NCI-H82 treated with DMSO at 0.1 percent for 48 hours (cell line): ENCODE measurements at regions not wholly inside any gene's neighbourhood (a gene's known extent, or its start where the extent isn't known, plus 50 kb on each side); places are given as distances from the start of the nearest gene placed in this dataset.

Source experiments
- DNase-seq: peaks from one replicate; lab custom pipeline; 2025; ENCODE audit not compliant: unreplicated experiment; lab: John Stamatoyannopoulos, UW

- DNase-seq: no peak
Measured at GRCh38 chrX:39950018-39950688, 147.6 kb downstream of the BCOR start.

- no peak for DNase-seq
Measured at GRCh38 chrX:39952989-39953388, 144.8 kb downstream of the BCOR start.

- no peak for DNase-seq
Measured at GRCh38 chrX:39953879-39954278, 143.9 kb downstream of the BCOR start.

GRCh38 chrX:39954851-39955250, 142.9 kb downstream of the BCOR start:
- DNase-seq: no peak

GRCh38 chrX:39955625-39956024, 142.1 kb downstream of the BCOR start:
- DNase-seq: no peak

GRCh38 chrX:39956803-39957394, 140.9 kb downstream of the BCOR start:
- no peak for DNase-seq

- DNase-seq: no peak
Measured at GRCh38 chrX:39957816-39958566, 139.8 kb downstream of the BCOR start.

GRCh38 chrX:39958850-39959249, 138.9 kb downstream of the BCOR start:
- DNase-seq: no peak

GRCh38 chrX:39960219-39960618, 137.5 kb downstream of the BCOR start:
- DNase-seq: no peak

GRCh38 chrX:39961441-39961840, 136.3 kb downstream of the BCOR start:
- DNase-seq: no peak

GRCh38 chrX:39965051-39965573, 132.6 kb downstream of the BCOR start:
- no peak for DNase-seq

- no peak for DNase-seq
Measured at GRCh38 chrX:39966176-39966575, 131.6 kb downstream of the BCOR start.

- DNase-seq: peak; percentile 64
Measured at GRCh38 chrX:39967348-39967747, 130.4 kb downstream of the BCOR start.

GRCh38 chrX:39969099-39969818, 128.5 kb downstream of the BCOR start:
- DNase-seq: no peak

- DNase-seq: no peak
Measured at GRCh38 chrX:39969819-39970504, 127.8 kb downstream of the BCOR start.

- no peak for DNase-seq
Measured at GRCh38 chrX:39971760-39972159, 126.0 kb downstream of the BCOR start.

GRCh38 chrX:39972340-39972739, 125.4 kb downstream of the BCOR start:
- no peak for DNase-seq

GRCh38 chrX:39973810-39974209, 123.9 kb downstream of the BCOR start:
- DNase-seq: no peak

- no peak for DNase-seq
Measured at GRCh38 chrX:39974270-39974669, 123.5 kb downstream of the BCOR start.

- no peak for DNase-seq
Measured at GRCh38 chrX:39975101-39975925, 122.4 kb downstream of the BCOR start.
